Stimulated activated naive CD8-positive, alpha-beta T cell treated with anti-CD3 and anti-CD28 coated beads, Interleukin-15, amount 100 ng/mL, for 72 hours (primary cell): ENCODE measurements at regions not wholly inside any gene's neighbourhood (a gene's known extent, or its start where the extent isn't known, plus 50 kb on each side); places are given as distances from the start of the nearest gene placed in this dataset.
A peak's percentile ranks its signal among the peaks of the same experiment; 100 is the strongest.

Source experiments
- ATAC-seq: fragments of 150-1000 bp; cut with Tn5 transposase; 2 replicates; pipeline ENCODE4 v1.10.0; 2021; ENCODE audit warnings: mild to moderate bottlenecking, moderate library complexity
- DNase-seq, 2 donors: peaks; one replicate each; pipeline ENCODE4 v3.0.0; 2021 to 2022
- H3K27ac Mint-ChIP-seq, 2 donors: one replicate each; pipeline ENCODE4 v1.8.0; 2022; ENCODE audit warnings: mild to moderate bottlenecking in 2 of 2, mixed read lengths in 2 of 2, moderate library complexity in 2 of 2
- H3K27me3 Mint-ChIP-seq: one replicate; pipeline ENCODE4 v1.8.0; 2022; ENCODE audit warnings: mixed read lengths
- H3K4me1 Mint-ChIP-seq: one replicate; pipeline ENCODE4 v1.8.0; 2022; ENCODE audit warnings: mild to moderate bottlenecking, mixed read lengths
- H3K4me3 Mint-ChIP-seq, 2 donors: one replicate each; pipeline ENCODE4 v1.8.0; 2022; ENCODE audit warnings: mild to moderate bottlenecking in 2 of 2, mixed read lengths in 2 of 2, moderate library complexity in 1 of 2
- H3K9me3 Mint-ChIP-seq, 2 donors: one replicate each; pipeline ENCODE4 v1.8.0; 2022; ENCODE audit warnings: mixed read lengths in 2 of 2

- DNase-seq (peak in 1 of 2 donors; percentile 17), ATAC-seq (peak; percentile 84)
- peaks cover 26% of the 10 kb centered on the region for H3K4me1 Mint-ChIP-seq
- no peaks in the 10 kb centered on the region for H3K27me3 Mint-ChIP-seq
- peak overlapping the region in 1 of 2 donors; percentile 30 for H3K4me3 Mint-ChIP-seq
- no peak overlapping the region for H3K27ac Mint-ChIP-seq
- H3K9me3 Mint-ChIP-seq = no peaks in the 10 kb centered on the region
These were observed 183.4 kb downstream of the TNFSF18 start for GRCh38 chr1:172867216-172867818.

GRCh38 chr1:172870901-172871606 is 179.7 kb downstream of the TNFSF18 start:
- peak; percentile 41 to 47 for DNase-seq
- H3K4me3 Mint-ChIP-seq = peak overlapping the region; percentile 40 to 42
- H3K4me1 Mint-ChIP-seq = peaks cover 49% of the 10 kb centered on the region
- peak; percentile 83 for ATAC-seq
- peaks cover 9% of the 10 kb centered on the region for H3K27me3 Mint-ChIP-seq
- no peaks in the 10 kb centered on the region for H3K9me3 Mint-ChIP-seq
- peak overlapping the region in 1 of 2 donors; percentile 24 for H3K27ac Mint-ChIP-seq

DNA sequence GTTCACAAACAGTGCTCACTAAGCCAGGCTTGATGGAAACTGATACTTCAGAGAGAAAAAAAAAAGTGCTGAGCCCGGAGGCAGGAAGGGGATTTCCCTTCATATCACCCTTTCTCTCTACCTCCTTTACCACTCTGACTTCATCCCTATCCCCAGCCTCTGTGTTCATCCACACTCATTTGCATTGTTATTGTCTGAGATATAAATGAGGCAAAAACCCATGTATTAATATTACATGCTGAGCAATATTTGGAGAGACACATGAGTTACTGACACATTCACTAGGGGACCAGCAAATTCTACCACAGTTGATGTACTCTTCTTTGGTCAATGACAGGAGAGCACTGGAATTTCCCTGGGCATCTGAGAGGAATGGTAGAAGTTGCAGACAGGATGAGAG is 175.8 kb downstream of the TNFSF18 start:
- peaks cover 49% of the 10 kb centered on the region for H3K4me1 Mint-ChIP-seq
- peak overlapping the region in 1 of 2 donors; percentile 4 for H3K4me3 Mint-ChIP-seq
- H3K27me3 Mint-ChIP-seq = peaks cover 16% of the 10 kb centered on the region
- peak in 1 of 2 donors; percentile 59 for DNase-seq
- H3K27ac Mint-ChIP-seq = no peak overlapping the region
- H3K9me3 Mint-ChIP-seq = peaks cover 5 to 6% of the 10 kb centered on the region in 2 donors
- ATAC-seq = peak; percentile 87

- Mint-ChIP-seq H3K27ac (no peak overlapping the region), H3K27me3 (peaks cover 26% of the 10 kb centered on the region), H3K4me3 (no peak overlapping the region), H3K4me1 (peaks cover 40% of the 10 kb centered on the region), H3K9me3 (peaks cover 7 to 11% of the 10 kb centered on the region in 2 donors)
- DNase-seq = no peak
- ATAC-seq = peak; percentile 55
These were observed 174.8 kb downstream of the TNFSF18 start for GRCh38 chr1:172875892-172876291.

- Mint-ChIP-seq H3K4me3 (no peak overlapping the region), H3K27me3 (peaks cover 37% of the 10 kb centered on the region)
- no peak for ATAC-seq
These were observed 168.4 kb downstream of the TNFSF18 start for GRCh38 chr1:172882385-172882784.

DNA sequence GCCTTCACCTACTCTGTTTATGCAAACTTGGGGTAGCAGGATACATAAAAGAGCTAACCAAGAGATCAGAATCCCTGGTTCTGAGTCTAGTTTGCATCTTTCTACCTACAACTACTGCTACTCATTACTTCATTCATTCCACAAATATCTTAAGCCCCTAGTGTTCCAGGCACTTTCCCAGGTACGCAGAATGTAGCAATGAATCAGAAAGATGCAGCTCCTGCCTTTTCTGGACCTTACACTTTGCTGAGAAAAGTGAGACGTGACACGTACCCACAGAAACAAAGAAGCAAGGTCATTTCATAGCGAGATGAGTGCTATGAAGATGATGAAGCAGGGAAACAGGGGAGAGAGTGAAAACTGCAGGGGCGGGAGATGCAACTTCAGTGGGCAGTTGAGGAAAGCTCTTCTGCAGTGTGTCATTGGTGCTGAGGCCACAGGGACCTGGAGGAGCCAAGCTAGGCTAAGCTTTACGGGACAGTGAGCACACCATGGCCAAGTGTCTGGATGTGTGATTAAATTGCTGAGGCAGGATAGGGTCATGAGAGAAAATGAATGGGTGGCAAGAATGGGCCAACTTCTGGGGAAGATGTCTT is 167.9 kb downstream of the TNFSF18 start:
- ATAC-seq (peak; percentile 34), DNase-seq (no peak)
- Mint-ChIP-seq H3K27me3 (peaks cover 37% of the 10 kb centered on the region), H3K27ac (no peak overlapping the region), H3K9me3 (peaks cover 7 to 11% of the 10 kb centered on the region in 2 donors), H3K4me3 (peak overlapping the region; percentile 50 to 69), H3K4me1 (peaks cover 21% of the 10 kb centered on the region)

More at GRCh38 chr1:172882385-172882784, 168.4 kb downstream of the TNFSF18 start:
- Mint-ChIP-seq H3K4me1 (peaks cover 21% of the 10 kb centered on the region), H3K27ac (no peak overlapping the region), H3K9me3 (peaks cover 7 to 11% of the 10 kb centered on the region in 2 donors)
- DNase-seq = no peak

DNA sequence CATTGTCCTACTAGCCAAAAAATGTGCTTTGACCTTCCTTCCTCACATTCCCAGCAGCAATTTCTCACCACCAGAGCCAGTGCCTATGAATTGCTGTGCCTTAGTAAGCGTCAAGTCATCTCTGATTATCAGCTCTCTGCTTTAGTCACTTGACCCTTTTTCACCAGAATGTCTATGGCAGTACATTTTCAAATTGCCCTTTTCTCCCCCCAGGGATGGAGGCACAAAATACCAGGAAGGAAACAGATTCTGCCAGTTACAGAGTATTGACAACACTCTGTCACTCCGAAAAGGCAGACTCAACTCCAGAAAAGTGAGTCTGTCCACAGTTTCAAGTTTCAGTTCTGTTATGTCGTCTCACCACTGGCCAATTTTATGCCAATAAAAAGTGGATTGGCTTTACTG is 167.4 kb downstream of the TNFSF18 start:
- DNase-seq (peak; percentile 29 to 60), ATAC-seq (peak; percentile 97)
- peaks cover 37% of the 10 kb centered on the region for H3K27me3 Mint-ChIP-seq
- peak overlapping the region; percentile 50 to 69 for H3K4me3 Mint-ChIP-seq
- H3K27ac Mint-ChIP-seq = peak overlapping the region in 1 of 2 donors; percentile 72
- H3K4me1 Mint-ChIP-seq = peaks cover 21% of the 10 kb centered on the region
- H3K9me3 Mint-ChIP-seq = peaks cover 7 to 11% of the 10 kb centered on the region in 2 donors

DNA sequence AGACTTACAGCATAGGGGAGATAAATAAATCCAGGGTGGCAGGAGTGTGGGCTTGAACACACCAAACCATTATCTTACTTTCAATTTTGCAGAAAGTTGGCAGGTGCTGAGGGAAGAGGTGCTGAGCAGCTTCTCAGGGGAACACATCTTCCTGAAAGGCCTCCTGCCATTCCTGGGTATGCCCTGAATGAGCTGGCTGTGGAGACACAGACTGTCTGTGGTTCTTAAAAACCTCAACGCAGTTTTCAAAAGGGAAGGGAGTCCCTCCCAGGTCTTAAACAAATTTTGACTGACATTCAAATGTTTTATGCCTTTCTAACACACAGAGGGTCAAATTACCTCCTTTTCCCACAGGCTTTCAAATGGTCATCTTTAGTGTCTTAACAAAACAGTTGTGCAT is 166.9 kb downstream of the TNFSF18 start:
- Mint-ChIP-seq H3K4me1 (peaks cover 21% of the 10 kb centered on the region), H3K27me3 (peaks cover 37% of the 10 kb centered on the region), H3K4me3 (peak overlapping the region; percentile 50 to 69), H3K9me3 (peaks cover 10 to 11% of the 10 kb centered on the region in 2 donors), H3K27ac (peak overlapping the region in 1 of 2 donors; percentile 72)
- peak; percentile 69 for ATAC-seq
- peak in 1 of 2 donors; percentile 41 for DNase-seq

- Mint-ChIP-seq H3K27me3 (peaks cover 25% of the 10 kb centered on the region), H3K9me3 (peaks cover 8 to 9% of the 10 kb centered on the region in 2 donors), H3K4me1 (peaks cover 21% of the 10 kb centered on the region), H3K4me3 (no peak overlapping the region), H3K27ac (no peak overlapping the region)
- ATAC-seq = no peak
- DNase-seq = no peak
These were observed 165.3 kb downstream of the TNFSF18 start for GRCh38 chr1:172885411-172885810.

- H3K27me3 Mint-ChIP-seq = peaks cover 20% of the 10 kb centered on the region
- peaks cover 8 to 9% of the 10 kb centered on the region in 2 donors for H3K9me3 Mint-ChIP-seq
- no peak overlapping the region for H3K4me3 Mint-ChIP-seq
- ATAC-seq (no peak), DNase-seq (no peak)
- H3K27ac Mint-ChIP-seq = no peak overlapping the region
- peaks cover 21% of the 10 kb centered on the region for H3K4me1 Mint-ChIP-seq
These were observed 164.8 kb downstream of the TNFSF18 start for GRCh38 chr1:172885971-172886370.

GRCh38 chr1:172887162-172887561 is 163.6 kb downstream of the TNFSF18 start:
- peaks cover 8 to 9% of the 10 kb centered on the region in 2 donors for H3K9me3 Mint-ChIP-seq
- DNase-seq (no peak), ATAC-seq (no peak)
- H3K4me3 Mint-ChIP-seq = no peak overlapping the region
- H3K27ac Mint-ChIP-seq = no peak overlapping the region
- peaks cover 21% of the 10 kb centered on the region for H3K4me1 Mint-ChIP-seq
- peaks cover 8% of the 10 kb centered on the region for H3K27me3 Mint-ChIP-seq

DNA sequence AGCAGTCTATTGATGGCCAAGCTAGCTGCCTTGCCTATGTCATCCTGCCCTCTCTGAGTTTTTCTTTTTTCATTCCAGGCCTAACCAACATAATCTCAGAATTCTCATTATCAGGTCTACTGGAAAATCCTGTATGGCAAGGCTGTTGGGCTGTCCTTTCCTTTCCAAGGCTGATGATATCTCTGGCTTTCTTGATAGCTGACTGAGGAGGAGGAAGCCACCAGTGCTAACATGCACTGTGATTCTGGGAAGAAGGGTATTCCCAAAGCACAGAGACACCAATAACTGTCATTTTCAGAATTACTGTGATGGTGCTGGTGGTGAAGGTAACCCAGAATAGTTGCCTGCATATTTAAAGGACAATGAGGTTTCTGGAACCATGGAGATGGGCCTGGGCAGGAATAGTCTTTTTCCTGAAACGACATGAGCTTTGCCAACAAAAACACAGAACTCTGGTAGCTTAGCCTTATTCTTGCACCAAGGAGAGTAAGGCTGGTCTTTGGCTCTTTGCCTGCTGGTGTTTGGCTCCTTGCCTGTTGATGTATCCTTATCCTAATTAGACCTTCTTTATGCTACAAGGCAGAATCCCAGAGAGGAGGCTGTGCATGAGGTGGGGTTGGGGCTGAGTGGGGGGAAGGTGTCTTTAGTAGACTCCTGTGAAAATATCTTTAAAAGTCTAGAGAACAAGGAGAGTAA is 157.4 kb downstream of the TNFSF18 start:
- no peak for DNase-seq
- ATAC-seq = no peak
- Mint-ChIP-seq H3K9me3 (peaks cover 8 to 15% of the 10 kb centered on the region in 2 donors), H3K27ac (no peak overlapping the region), H3K27me3 (no peaks in the 10 kb centered on the region), H3K4me1 (peaks cover 47% of the 10 kb centered on the region), H3K4me3 (peak overlapping the region in 1 of 2 donors; percentile 57)

DNA sequence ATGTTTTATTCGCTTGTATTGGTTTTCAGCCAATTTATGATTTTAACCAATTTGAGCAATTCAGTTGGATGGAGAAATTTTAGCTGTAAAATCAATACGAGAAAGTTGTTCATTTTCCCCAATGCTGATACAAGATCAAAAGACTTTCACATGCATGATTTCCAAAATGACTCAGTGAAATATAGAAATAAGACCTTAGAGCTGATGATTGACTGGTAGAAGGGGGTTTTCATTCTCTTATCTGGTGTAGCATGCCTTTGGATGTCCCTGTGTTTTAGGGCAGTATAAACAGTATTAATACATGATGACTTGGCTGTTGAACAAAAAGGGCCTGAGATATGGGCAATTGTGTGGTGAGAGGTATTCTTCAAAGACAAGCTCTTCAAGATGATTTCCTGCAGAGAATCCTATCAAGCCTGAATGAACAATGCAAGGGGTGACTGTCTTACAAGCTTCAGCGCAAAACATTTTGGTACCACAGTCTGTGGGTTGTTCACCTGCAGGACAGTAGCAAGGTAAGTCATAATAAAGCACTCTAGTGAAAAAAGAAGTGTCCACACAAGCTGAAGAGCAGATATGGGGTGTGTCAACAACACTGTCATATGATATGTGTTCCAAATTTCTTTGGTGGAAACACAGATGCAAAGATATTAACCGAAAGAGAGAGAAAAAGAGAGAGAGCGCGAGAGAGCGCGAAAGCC is 156.2 kb downstream of the TNFSF18 start:
- Mint-ChIP-seq H3K9me3 (peaks cover 0 to 8% of the 10 kb centered on the region in 2 donors), H3K27ac (peak overlapping the region; percentile 7 to 38), H3K4me1 (peaks cover 59% of the 10 kb centered on the region), H3K4me3 (peak overlapping the region; percentile 35 to 63), H3K27me3 (no peaks in the 10 kb centered on the region)
- ATAC-seq = peak; percentile 58
- DNase-seq = no peak

DNA sequence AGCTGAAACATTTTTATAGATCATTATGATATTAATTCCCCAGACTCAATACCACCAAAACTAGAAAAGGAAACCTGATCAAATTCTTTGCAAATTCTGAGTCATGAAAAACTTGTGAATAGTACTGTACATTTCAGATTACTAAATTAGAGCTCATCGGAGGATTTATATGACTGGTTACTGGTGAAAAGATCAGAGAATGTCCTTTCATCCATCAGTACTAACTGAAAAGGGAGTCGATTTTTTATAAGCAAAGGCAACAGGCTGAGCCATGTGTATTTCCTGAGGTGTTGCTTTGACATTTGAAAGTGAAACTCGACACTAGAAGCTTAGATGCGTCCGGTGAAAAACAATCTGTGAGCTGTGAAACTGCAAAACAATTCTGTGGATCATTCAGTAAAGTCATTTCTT is 155.7 kb downstream of the TNFSF18 start:
- ATAC-seq (peak; percentile 90), DNase-seq (peak; percentile 33 to 51)
- peak overlapping the region in 1 of 2 donors; percentile 7 for H3K27ac Mint-ChIP-seq
- H3K4me1 Mint-ChIP-seq = peaks cover 64% of the 10 kb centered on the region
- peaks cover 0 to 6% of the 10 kb centered on the region in 2 donors for H3K9me3 Mint-ChIP-seq
- no peaks in the 10 kb centered on the region for H3K27me3 Mint-ChIP-seq
- peak overlapping the region; percentile 35 to 63 for H3K4me3 Mint-ChIP-seq

GRCh38 chr1:172895761-172896160 is 155.0 kb downstream of the TNFSF18 start:
- H3K4me3 Mint-ChIP-seq = no peak overlapping the region
- no peak for ATAC-seq
- H3K4me1 Mint-ChIP-seq = peaks cover 71% of the 10 kb centered on the region
- H3K27ac Mint-ChIP-seq = no peak overlapping the region
- no peaks in the 10 kb centered on the region for H3K27me3 Mint-ChIP-seq
- DNase-seq = no peak
- H3K9me3 Mint-ChIP-seq = peaks cover 0 to 6% of the 10 kb centered on the region in 2 donors
